Panc1 (cell line): ENCODE measurements at regions not wholly inside any gene's neighbourhood (a gene's known extent, or its start where the extent isn't known, plus 50 kb on each side); places are given as distances from the start of the nearest gene placed in this dataset.

Source experiments
- ATAC-seq: fragments of 200-7000 bp; cut with Tn5 transposase; 2 replicates; pipeline ENCODE4 v1.9.1; 2020; ENCODE audit warnings: mild to moderate bottlenecking, moderate library complexity
- BruUV-seq: library from RNA; stranded (reverse); fragments of 400-500 nt; replicated peaks from 2 replicates; lab custom pipeline; 2021; lab: Mats Ljungman, UMichigan
- CTCF ChIA-PET: fragments of 300-600 bp; sonication (Branson Sonifier 250); formaldehyde crosslinking; loops from one replicate; lab custom pipeline; 2022; ENCODE audit warnings: antibody characterized with exemption; lab: Charles Lee
- POLR2A ChIA-PET: fragments of 300-600 bp; sonication (Branson Sonifier 250); formaldehyde crosslinking; loops from one replicate; lab custom pipeline; 2022; ENCODE audit warnings: antibody characterized with exemption; lab: Charles Lee
- DNase-seq: peaks from one replicate; pipeline ENCODE4 v3.0.0-alpha.2; 2010; ENCODE audit warnings: low read depth, low spot score
- H3K27ac ChIP-seq: 2 replicates; pipeline ENCODE4 v1.5.1; 2011; ENCODE audit warnings: mild to moderate bottlenecking, low read length, inconsistent platforms
- H3K27me3 ChIP-seq: fragments of 200-500 bp; sonication (Bioruptor generic); 2 replicates; pipeline ENCODE4 v1.6.0; 2014; ENCODE audit warnings: low read length, inconsistent platforms; ENCODE audit not compliant: control insufficient read depth, insufficient read depth
- H3K36me3 ChIP-seq: fragments of 200-500 bp; sonication (Bioruptor generic); 2 replicates; pipeline ENCODE4 v1.5.1; 2014; ENCODE audit warnings: inconsistent platforms, mild to moderate bottlenecking, low read length, moderate library complexity; ENCODE audit not compliant: control insufficient read depth, insufficient read depth
- H3K4me1 ChIP-seq: 2 replicates; pipeline ENCODE4 v1.5.1; 2011; ENCODE audit warnings: inconsistent platforms, mild to moderate bottlenecking, low read length, moderate library complexity; ENCODE audit not compliant: control insufficient read depth, insufficient read depth
- H3K4me3 ChIP-seq, 2 experiments: 2 replicates each; pipeline ENCODE4 v1.5.1; 2011 to 2012; ENCODE audit warnings: low read depth in 2 of 2, low read length in 2 of 2, mild to moderate bottlenecking in 2 of 2, inconsistent platforms in 1 of 2, moderate library complexity in 1 of 2
- H3K9me3 ChIP-seq: fragments of 200-500 bp; sonication (Bioruptor generic); 2 replicates; pipeline ENCODE4 v1.5.1; 2014; ENCODE audit warnings: low read depth, mild to moderate bottlenecking, inconsistent platforms, low read length, moderate library complexity; ENCODE audit not compliant: control insufficient read depth, insufficient read depth
- CTCF ChIP-seq: fragments of 450-650 bp; IDR thresholded peaks from 2 replicates; pipeline ENCODE4 v1.5.1; 2017; ENCODE audit warnings: mild to moderate bottlenecking
- POLR2AphosphoS5 ChIP-seq: IDR thresholded peaks from 2 replicates; pipeline ENCODE4 v1.6.1; 2012; ENCODE audit warnings: mild to moderate bottlenecking, low read depth, low read length, moderate library complexity
- REST ChIP-seq, 2 experiments: IDR thresholded peaks; 2 replicates each; pipeline ENCODE4 v1.6.1; 2011 to 2012; ENCODE audit warnings: low read depth in 2 of 2, control low read depth in 1 of 2, low read length in 1 of 2, mild to moderate bottlenecking in 1 of 2, moderate library complexity in 1 of 2; ENCODE audit not compliant: insufficient read depth in 1 of 2
- SIN3A ChIP-seq: IDR thresholded peaks from 2 replicates; pipeline ENCODE4 v1.6.1; 2012; ENCODE audit warnings: low read depth, mild to moderate bottlenecking, low read length, moderate library complexity, borderline replicate concordance; ENCODE audit not compliant: insufficient read depth
- TCF7L2 ChIP-seq: IDR thresholded peaks from 2 replicates; pipeline ENCODE4 v1.6.1; 2011; ENCODE audit warnings: mild to moderate bottlenecking, low read depth, low read length, inconsistent platforms
- in situ Hi-C: cut with HindIII; loops from 2 replicates; pipeline ENCODE4 v1.10.0; 2016; ENCODE audit warnings: low sequenced_read_pairs, low pct_unique_long_range_greater_than_20kb
- intact Hi-C: fragments of 100-400 bp; cut with micrococcal nuclease; formaldehyde crosslinking; loops from one replicate; pipeline ENCODE4 v1.10.0; 2022; ENCODE audit not compliant: unreplicated experiment

DNA sequence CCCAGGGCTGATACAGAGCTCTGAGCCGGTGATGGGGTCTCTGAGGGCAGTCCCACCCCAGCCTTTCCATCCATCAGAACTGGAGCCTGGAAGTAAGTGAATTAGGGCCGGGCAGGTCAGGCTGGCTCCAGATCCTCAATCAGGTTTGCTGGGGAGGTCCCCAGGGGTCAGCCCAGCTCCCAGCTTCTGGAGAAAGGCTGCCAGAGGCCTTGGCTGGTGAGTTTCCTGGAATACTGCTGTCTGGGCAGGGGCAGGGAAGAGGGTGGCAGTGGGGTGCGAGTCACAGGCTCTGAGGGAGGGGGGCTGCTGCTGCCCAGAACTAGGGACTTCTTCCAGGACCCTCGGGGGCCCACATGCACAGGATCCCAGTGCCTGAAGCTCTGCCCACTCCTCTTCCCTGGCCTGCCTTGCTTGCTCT lies 200.6 kb upstream of the MVB12B start:
- no peaks in the 10 kb centered on the region for H3K4me1 ChIP-seq
- H3K36me3 ChIP-seq = no peaks in the 10 kb centered on the region
- peaks cover 4% of the 10 kb centered on the region; the same call in 1 of the 2 replicates for H3K27me3 ChIP-seq
- DNase-seq (no peak), ATAC-seq (no peak)
- TF ChIP-seq CTCF (no peak), SIN3A (no peak), TCF7L2 (no peak), REST (IDR thresholded peaks at IDR 0.05; ENCODE audit: insufficient read depth in 1 of 2, low read depth in 2 of 2, low read length in 1 of 2) (no peak), POLR2AphosphoS5 (no peak)
- no peak overlapping the region for H3K4me3 ChIP-seq
- no peak overlapping the region for H3K27ac ChIP-seq
- CTCF ChIA-PET = no interaction called here
- POLR2A ChIA-PET = interaction anchor here (0.6 kb wide), 1 partner anchor 13 kb away, joined by 3 read pairs; no protein-coding TSS in a partner anchor
- no TSS peak for BruUV-seq
- intact Hi-C loops = no loop called here
- in situ Hi-C loops = no loop called here
- H3K9me3 ChIP-seq = no peaks in the 10 kb centered on the region

GRCh38 chr9:126126807-126127206 lies 199.8 kb upstream of the MVB12B start:
- ChIA-PET CTCF (no interaction called here), POLR2A (no interaction called here)
- DNase-seq (no peak), ATAC-seq (no peak)
- TF ChIP-seq POLR2AphosphoS5 = no peak
- TF ChIP-seq TCF7L2 = no peak
- no peak for TF ChIP-seq REST (IDR thresholded peaks at IDR 0.05; ENCODE audit: insufficient read depth in 1 of 2, low read depth in 2 of 2, low read length in 1 of 2)
- TF ChIP-seq CTCF = no peak
- no peak for TF ChIP-seq SIN3A
- Histone ChIP-seq H3K4me1 (no peaks in the 10 kb centered on the region), H3K4me3 (no peak overlapping the region), H3K36me3 (no peaks in the 10 kb centered on the region), H3K27me3 (peaks cover 4% of the 10 kb centered on the region; the same call in 1 of the 2 replicates), H3K9me3 (no peaks in the 10 kb centered on the region), H3K27ac (no peak overlapping the region)
- in situ Hi-C loops = no loop called here
- BruUV-seq = no TSS peak
- intact Hi-C loops = no loop called here
